ENCODE measurements at regions not wholly inside any gene's neighbourhood (a gene's known extent, or its start where the extent isn't known, plus 50 kb on each side); places are given as distances from the start of the nearest gene placed in this dataset.

GRCh38 chr18:60601249-60601648 is 228.7 kb upstream of the MC4R start:
- Histone ChIP-seq H3K4me3 (ENCODE audit: low read length) (no peak overlapping the region), H3K4me2 (ENCODE audit: low read length) (no peak overlapping the region), H3K9ac (ENCODE audit: low read depth, low read length) (no peak overlapping the region), H3K9me3 (replicated peaks; ENCODE audit: low read length) (no peaks in the 10 kb centered on the region), H3K36me3 (ENCODE audit: insufficient read depth, low read length) (no peaks in the 10 kb centered on the region), H3K4me1 (ENCODE audit: control insufficient read depth, insufficient read depth, low read length) (no peaks in the 10 kb centered on the region), H3K27me3 (ENCODE audit: control insufficient read depth, insufficient read depth, low read length) (no peaks in the 10 kb centered on the region)

DNA sequence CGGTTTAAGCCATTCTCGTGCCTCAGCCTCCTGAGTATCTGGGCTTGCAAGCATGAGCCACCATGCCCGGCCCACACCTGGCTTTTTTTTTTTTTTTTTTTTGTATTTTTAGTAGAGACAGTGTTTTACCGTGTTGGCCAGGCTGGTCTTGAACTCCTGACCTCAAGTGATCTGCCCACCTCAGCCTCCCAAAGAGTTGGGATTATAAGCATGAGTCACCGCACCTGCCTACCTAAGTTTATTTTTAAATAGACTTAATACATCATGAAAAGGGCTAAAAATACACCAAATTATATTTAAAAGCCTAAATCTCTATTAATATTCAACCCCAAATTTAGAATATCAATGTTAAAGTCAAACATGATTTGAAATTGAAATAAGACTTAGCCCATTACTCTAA is 250.8 kb upstream of the MC4R start:
- Histone ChIP-seq H3K9ac (ENCODE audit: low read depth, low read length) (no peak overlapping the region), H3K4me3 (ENCODE audit: low read length) (no peak overlapping the region), H3K36me3 (ENCODE audit: insufficient read depth, low read length) (no peaks in the 10 kb centered on the region), H3K4me1 (ENCODE audit: control insufficient read depth, insufficient read depth, low read length) (no peaks in the 10 kb centered on the region), H3K4me2 (ENCODE audit: low read length) (no peak overlapping the region), H3K9me3 (replicated peaks; ENCODE audit: low read length) (no peaks in the 10 kb centered on the region), H3K27me3 (ENCODE audit: control insufficient read depth, insufficient read depth, low read length) (no peaks in the 10 kb centered on the region)

DNA sequence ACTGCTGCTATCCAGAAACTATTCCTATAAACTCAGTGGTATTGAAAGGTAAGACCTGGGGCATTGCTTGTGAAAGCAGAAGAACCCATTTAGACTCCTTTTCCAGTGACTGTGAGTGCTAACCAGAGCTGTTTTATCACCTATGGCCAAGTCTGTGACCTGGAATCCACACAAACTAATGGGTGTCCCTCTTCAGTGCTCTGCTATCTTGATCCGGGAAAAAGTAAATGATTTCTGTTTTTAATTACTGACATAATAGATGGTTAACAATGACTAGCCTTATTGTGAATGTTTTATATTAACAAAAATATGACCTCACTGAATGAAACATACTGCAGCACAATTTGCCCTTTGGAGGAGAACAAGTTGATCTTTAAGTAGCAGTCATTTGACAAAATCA is 251.6 kb upstream of the MC4R start:
- Histone ChIP-seq H3K36me3 (ENCODE audit: insufficient read depth, low read length) (no peaks in the 10 kb centered on the region), H3K9ac (ENCODE audit: low read depth, low read length) (no peak overlapping the region), H3K27me3 (ENCODE audit: control insufficient read depth, insufficient read depth, low read length) (no peaks in the 10 kb centered on the region), H3K4me1 (ENCODE audit: control insufficient read depth, insufficient read depth, low read length) (no peaks in the 10 kb centered on the region), H3K4me3 (ENCODE audit: low read length) (no peak overlapping the region), H3K9me3 (replicated peaks; ENCODE audit: low read length) (no peaks in the 10 kb centered on the region), H3K4me2 (ENCODE audit: low read length) (no peak overlapping the region)

DNA sequence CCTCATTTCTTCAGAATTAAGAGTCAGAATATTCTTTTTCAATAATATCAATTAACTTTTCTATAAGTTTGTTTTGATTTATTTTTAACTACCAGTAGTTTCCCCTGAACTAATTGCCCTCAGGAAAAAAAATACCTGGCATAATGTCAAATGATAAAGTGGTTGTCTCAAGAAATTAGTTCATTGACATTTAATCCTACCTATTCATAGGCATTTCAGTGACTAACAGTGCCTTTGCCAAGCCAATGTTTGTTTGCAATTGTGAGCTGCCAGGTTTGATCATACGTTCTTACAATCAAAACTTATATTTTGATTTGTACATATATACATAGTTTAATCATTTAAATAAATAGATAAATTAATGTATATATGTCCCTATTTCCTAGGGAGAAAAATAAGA is 267.3 kb upstream of the MC4R start:
- no peaks in the 10 kb centered on the region for H3K9me3 ChIP-seq (replicated peaks; ENCODE audit: low read length)
- H3K27me3 ChIP-seq (ENCODE audit: control insufficient read depth, insufficient read depth, low read length), result no peaks in the 10 kb centered on the region
- H3K4me1 ChIP-seq (ENCODE audit: control insufficient read depth, insufficient read depth, low read length), result no peaks in the 10 kb centered on the region
- no peak overlapping the region for H3K9ac ChIP-seq (ENCODE audit: low read depth, low read length)
- H3K36me3 ChIP-seq (ENCODE audit: insufficient read depth, low read length), result no peaks in the 10 kb centered on the region
- no peak overlapping the region for H3K4me2 ChIP-seq (ENCODE audit: low read length)
- H3K4me3 ChIP-seq (ENCODE audit: low read length), result no peak overlapping the region

- no peak overlapping the region for H3K9ac ChIP-seq (ENCODE audit: low read depth, low read length)
- no peaks in the 10 kb centered on the region for H3K27me3 ChIP-seq (ENCODE audit: control insufficient read depth, insufficient read depth, low read length)
- H3K36me3 ChIP-seq (ENCODE audit: insufficient read depth, low read length), result no peaks in the 10 kb centered on the region
- H3K4me1 ChIP-seq (ENCODE audit: control insufficient read depth, insufficient read depth, low read length), result no peaks in the 10 kb centered on the region
- H3K4me3 ChIP-seq (ENCODE audit: low read length), result no peak overlapping the region
- H3K9me3 ChIP-seq (replicated peaks; ENCODE audit: low read length), result no peaks in the 10 kb centered on the region
- H3K4me2 ChIP-seq (ENCODE audit: low read length), result no peak overlapping the region
These were observed 270.4 kb upstream of the MC4R start for GRCh38 chr18:60643009-60643408.

DNA sequence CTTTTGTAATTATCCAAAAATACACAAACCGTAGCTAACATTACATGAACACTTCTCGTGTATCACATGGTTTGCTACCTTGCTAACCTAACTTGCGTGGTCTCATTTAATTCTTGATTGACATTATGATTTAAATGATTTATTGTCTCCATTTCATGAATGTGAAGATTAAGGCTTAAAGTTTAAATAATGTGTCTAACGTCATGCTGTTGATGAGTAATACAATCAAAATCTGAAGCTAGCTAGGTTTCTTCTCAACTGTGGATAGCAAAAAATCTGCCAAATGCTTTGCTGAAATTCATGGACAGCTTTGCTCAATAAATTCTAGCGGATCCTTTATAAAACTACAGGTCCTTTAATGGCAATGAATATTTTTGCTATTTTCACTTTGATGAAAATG is 274.1 kb upstream of the MC4R start:
- Histone ChIP-seq H3K27me3 (ENCODE audit: control insufficient read depth, insufficient read depth, low read length) (no peaks in the 10 kb centered on the region), H3K4me3 (ENCODE audit: low read length) (no peak overlapping the region), H3K9ac (ENCODE audit: low read depth, low read length) (no peak overlapping the region), H3K9me3 (replicated peaks; ENCODE audit: low read length) (no peaks in the 10 kb centered on the region), H3K4me2 (ENCODE audit: low read length) (no peak overlapping the region), H3K4me1 (ENCODE audit: control insufficient read depth, insufficient read depth, low read length) (no peaks in the 10 kb centered on the region), H3K36me3 (ENCODE audit: insufficient read depth, low read length) (no peaks in the 10 kb centered on the region)

DNA sequence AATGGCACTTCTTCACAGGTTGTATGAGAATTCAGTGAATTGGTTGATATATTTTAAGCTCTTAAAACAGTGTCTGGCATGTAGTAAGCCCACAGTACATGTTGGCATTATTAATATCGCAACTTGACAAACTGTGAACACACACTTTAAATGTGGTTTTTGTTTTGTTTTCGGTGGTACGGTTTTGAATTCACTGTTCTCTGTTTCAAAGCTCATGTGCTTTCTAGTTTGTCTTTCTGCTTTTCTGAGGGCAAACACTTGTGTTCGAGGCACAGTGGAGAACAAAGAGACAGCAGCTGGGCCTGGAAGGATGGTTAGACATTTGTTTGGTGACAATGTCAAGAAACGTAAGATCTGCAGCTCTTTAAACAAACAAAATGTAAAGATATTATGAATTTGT is 276.5 kb upstream of the MC4R start:
- H3K9ac ChIP-seq (ENCODE audit: low read depth, low read length), result no peak overlapping the region
- H3K27me3 ChIP-seq (ENCODE audit: control insufficient read depth, insufficient read depth, low read length), result no peaks in the 10 kb centered on the region
- no peaks in the 10 kb centered on the region for H3K36me3 ChIP-seq (ENCODE audit: insufficient read depth, low read length)
- no peaks in the 10 kb centered on the region for H3K9me3 ChIP-seq (replicated peaks; ENCODE audit: low read length)
- no peak overlapping the region for H3K4me2 ChIP-seq (ENCODE audit: low read length)
- H3K4me1 ChIP-seq (ENCODE audit: control insufficient read depth, insufficient read depth, low read length), result no peaks in the 10 kb centered on the region
- no peak overlapping the region for H3K4me3 ChIP-seq (ENCODE audit: low read length)

DNA sequence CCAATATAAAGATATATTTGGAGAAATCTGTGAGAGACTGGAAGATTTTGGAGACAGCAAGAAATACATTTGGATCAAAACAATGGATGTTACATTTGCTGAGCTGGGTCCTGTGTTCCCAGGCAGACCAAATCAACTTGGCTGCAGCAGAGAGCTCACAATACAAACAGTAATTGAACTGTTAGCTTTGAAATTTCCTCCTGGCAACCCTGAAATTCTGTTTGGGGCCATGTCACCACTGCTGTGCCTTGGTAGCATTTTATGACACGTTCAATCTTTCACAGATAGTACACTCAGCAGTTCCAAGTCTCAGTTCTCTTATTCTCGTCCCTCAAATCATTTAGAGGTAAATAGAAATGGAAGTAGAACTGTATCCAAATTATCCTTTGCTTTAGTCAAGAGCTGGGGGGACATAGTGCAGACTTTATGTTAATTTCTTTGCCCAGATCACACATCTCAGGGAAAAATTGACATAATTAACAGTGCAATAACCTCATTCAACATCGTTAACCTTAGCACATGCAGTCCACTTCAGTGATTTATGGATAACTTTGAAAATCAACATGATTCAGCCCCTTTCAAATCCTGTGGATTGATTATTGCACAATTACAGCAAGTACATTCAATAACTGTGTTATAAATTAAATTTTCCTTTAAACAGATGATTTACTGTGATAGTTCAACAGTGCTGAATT is 277.4 kb upstream of the MC4R start:
- no peaks in the 10 kb centered on the region for H3K4me1 ChIP-seq (ENCODE audit: control insufficient read depth, insufficient read depth, low read length)
- no peak overlapping the region for H3K9ac ChIP-seq (ENCODE audit: low read depth, low read length)
- no peak overlapping the region for H3K4me3 ChIP-seq (ENCODE audit: low read length)
- H3K9me3 ChIP-seq (replicated peaks; ENCODE audit: low read length), result no peaks in the 10 kb centered on the region
- H3K27me3 ChIP-seq (ENCODE audit: control insufficient read depth, insufficient read depth, low read length), result no peaks in the 10 kb centered on the region
- no peaks in the 10 kb centered on the region for H3K36me3 ChIP-seq (ENCODE audit: insufficient read depth, low read length)
- no peak overlapping the region for H3K4me2 ChIP-seq (ENCODE audit: low read length)

- Histone ChIP-seq H3K4me1 (ENCODE audit: control insufficient read depth, insufficient read depth, low read length) (no peaks in the 10 kb centered on the region), H3K36me3 (ENCODE audit: insufficient read depth, low read length) (no peaks in the 10 kb centered on the region), H3K4me2 (ENCODE audit: low read length) (no peak overlapping the region), H3K4me3 (ENCODE audit: low read length) (no peak overlapping the region), H3K9me3 (replicated peaks; ENCODE audit: low read length) (no peaks in the 10 kb centered on the region), H3K9ac (ENCODE audit: low read depth, low read length) (no peak overlapping the region), H3K27me3 (ENCODE audit: control insufficient read depth, insufficient read depth, low read length) (no peaks in the 10 kb centered on the region)
These were observed 281.7 kb upstream of the MC4R start for GRCh38 chr18:60654298-60654697.

GRCh38 chr18:60656553-60656952 is 284.0 kb upstream of the MC4R start:
- H3K27me3 ChIP-seq (ENCODE audit: control insufficient read depth, insufficient read depth, low read length), result no peaks in the 10 kb centered on the region
- H3K9me3 ChIP-seq (replicated peaks; ENCODE audit: low read length), result no peaks in the 10 kb centered on the region
- H3K9ac ChIP-seq (ENCODE audit: low read depth, low read length), result no peak overlapping the region
- H3K4me3 ChIP-seq (ENCODE audit: low read length), result no peak overlapping the region
- no peaks in the 10 kb centered on the region for H3K36me3 ChIP-seq (ENCODE audit: insufficient read depth, low read length)
- H3K4me1 ChIP-seq (ENCODE audit: control insufficient read depth, insufficient read depth, low read length), result no peaks in the 10 kb centered on the region
- no peak overlapping the region for H3K4me2 ChIP-seq (ENCODE audit: low read length)

DNA sequence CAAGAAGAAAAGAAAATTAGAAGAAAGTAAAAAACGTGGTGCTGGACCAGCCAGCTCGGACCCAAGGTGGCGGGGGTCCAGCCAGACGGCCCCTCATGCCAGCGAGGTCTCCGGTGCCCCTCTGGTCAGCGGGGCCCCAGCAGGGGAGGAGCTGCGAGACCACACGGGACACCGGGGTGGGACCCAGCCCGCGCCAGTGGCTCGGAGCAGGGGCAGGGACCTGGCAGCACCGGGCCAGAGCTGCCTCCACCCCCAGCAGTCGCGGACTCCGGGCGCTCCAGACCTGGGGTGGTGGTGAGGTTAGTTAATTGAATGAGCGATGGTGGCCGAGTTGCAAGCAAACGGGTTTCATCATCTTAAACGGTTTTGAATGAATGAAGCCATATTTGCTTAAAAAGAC is 289.9 kb upstream of the MC4R start:
- no peaks in the 10 kb centered on the region for H3K36me3 ChIP-seq (ENCODE audit: insufficient read depth, low read length)
- no peaks in the 10 kb centered on the region for H3K27me3 ChIP-seq (ENCODE audit: control insufficient read depth, insufficient read depth, low read length)
- no peak overlapping the region for H3K4me2 ChIP-seq (ENCODE audit: low read length)
- H3K4me3 ChIP-seq (ENCODE audit: low read length), result no peak overlapping the region
- no peaks in the 10 kb centered on the region for H3K4me1 ChIP-seq (ENCODE audit: control insufficient read depth, insufficient read depth, low read length)
- no peak overlapping the region for H3K9ac ChIP-seq (ENCODE audit: low read depth, low read length)
- H3K9me3 ChIP-seq (replicated peaks; ENCODE audit: low read length), result no peaks in the 10 kb centered on the region

GRCh38 chr18:60663060-60663989 is 290.8 kb upstream of the MC4R start:
- no peaks in the 10 kb centered on the region for H3K9me3 ChIP-seq (replicated peaks; ENCODE audit: low read length)
- no peaks in the 10 kb centered on the region for H3K27me3 ChIP-seq (ENCODE audit: control insufficient read depth, insufficient read depth, low read length)
- H3K4me1 ChIP-seq (ENCODE audit: control insufficient read depth, insufficient read depth, low read length), result no peaks in the 10 kb centered on the region
- no peak overlapping the region for H3K4me3 ChIP-seq (ENCODE audit: low read length)
- no peak overlapping the region for H3K9ac ChIP-seq (ENCODE audit: low read depth, low read length)
- H3K4me2 ChIP-seq (ENCODE audit: low read length), result no peak overlapping the region
- H3K36me3 ChIP-seq (ENCODE audit: insufficient read depth, low read length), result no peaks in the 10 kb centered on the region

Data from skeletal muscle satellite cell (primary cell).